GM19351 (cell line): ENCODE measurements at regions not wholly inside any gene's neighbourhood (a gene's known extent, or its start where the extent isn't known, plus 50 kb on each side); places are given as distances from the start of the nearest gene placed in this dataset.
"Not testable (repeated sequence)": the region's sequence is repeated elsewhere in the genome, so short reads cannot be mapped to it uniquely, and the experiment has no call there.

Source experiments
- ATAC-seq: cut with Tn5 transposase; IDR thresholded peaks from one replicate; pipeline ENCODE4 v1.9.1; 2021; ENCODE audit warnings: mild to moderate bottlenecking, moderate library complexity; ENCODE audit not compliant: unreplicated experiment

DNA sequence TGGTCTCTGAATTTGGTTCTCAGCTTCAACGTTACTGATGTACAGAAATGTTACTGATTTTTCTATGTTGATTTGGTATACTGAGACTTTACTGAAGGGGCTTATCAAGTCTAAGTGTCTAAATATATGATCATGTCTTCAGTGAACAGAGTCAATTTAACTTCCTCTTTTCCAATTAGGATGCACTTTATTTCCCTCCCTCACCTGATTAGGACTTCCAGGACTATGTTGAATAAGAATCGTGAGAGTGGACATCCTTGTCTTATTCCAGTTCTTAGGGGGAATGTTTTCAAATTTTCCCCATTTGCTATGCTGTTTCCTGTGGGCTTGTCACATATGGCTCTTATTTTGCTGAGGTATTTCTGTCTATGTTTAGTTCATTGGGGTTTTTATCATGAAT is 349.5 kb downstream of the PRR16 start:
- no peak for ATAC-seq

DNA sequence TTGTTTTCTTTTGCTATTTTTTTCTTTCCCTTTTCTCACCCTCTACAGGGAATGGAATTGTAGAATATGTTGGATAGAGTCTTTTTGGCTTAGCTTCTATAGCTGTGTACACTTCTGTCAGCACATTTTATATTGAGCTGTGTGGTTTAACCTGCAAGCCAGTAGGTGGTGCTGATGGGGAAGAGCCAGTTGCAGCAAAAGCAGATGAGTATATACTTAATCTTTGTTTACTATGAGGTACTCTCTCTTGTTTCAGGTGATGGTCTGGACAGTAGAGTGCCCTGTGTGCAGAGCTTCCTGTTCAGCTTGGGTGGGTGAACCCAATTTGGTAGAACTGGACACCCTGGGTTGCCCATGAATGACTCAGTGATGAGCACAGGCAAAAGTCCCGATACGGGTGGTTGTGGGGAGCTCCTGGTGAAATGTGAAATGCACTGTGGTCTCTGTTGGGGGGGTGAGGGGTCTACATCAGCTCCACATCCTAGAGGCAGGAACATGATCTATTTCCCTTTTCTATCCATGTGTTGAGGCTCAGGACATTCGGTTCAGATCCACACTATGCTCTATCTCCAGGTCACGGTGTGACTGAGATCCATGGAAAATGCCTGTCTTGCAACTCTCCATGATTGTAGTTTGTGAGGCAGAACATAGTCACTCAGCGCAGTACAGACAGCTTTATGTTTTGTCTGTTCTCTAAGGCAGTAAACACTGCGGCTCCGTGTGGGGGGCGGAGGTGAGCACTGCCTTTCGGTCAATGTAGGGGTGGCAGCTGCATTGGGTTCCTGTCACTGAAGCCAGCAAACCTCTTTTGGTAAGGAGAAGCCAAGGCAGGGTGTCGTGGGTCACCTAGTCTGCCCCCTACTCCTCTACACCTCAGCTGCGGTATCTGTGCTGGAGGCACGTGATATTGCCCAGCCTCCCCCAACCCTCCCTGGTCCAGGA is 353.2 kb downstream of the PRR16 start:
- no peak for ATAC-seq

- no peak for ATAC-seq
These were observed 354.0 kb downstream of the PRR16 start for GRCh38 chr5:120818128-120818527.

- no peak for ATAC-seq
These were observed 359.2 kb downstream of the PRR16 start for GRCh38 chr5:120823328-120823727.

- not testable (repeated sequence) for ATAC-seq
These were observed 367.5 kb downstream of the PRR16 start for GRCh38 chr5:120831646-120832045.

GRCh38 chr5:120841830-120842229 is 377.7 kb downstream of the PRR16 start:
- ATAC-seq = no peak

DNA sequence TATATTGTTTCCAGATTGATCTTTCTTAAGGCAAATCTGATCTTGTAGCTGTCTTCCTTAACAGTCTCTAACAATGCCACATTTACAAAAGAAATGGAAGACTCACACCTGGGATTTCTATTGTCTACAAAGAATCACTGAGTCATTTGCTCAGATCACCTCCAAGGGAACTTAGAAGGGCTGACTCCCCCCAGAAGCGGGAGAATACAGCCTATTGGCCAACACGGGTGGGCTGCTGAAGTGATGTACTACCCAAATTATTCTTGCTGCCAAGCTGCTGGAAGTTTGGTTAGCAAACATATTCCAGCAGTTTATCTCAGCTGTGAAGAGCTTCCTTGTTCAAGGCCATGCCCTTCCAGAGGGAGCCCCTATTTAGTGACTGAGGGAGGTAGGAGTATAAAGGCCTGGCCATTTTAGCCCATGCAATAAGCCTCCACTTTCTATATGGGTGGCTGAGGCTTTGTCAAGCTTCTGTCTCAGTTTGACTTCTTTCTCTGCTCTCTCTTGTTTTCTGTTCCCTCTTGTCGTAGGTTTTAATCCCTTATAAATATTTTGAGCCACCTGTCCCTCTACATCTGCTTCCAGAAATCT is 379.4 kb downstream of the PRR16 start:
- no peak for ATAC-seq

GRCh38 chr5:120848883-120849282 is 384.8 kb downstream of the PRR16 start:
- no peak for ATAC-seq

DNA sequence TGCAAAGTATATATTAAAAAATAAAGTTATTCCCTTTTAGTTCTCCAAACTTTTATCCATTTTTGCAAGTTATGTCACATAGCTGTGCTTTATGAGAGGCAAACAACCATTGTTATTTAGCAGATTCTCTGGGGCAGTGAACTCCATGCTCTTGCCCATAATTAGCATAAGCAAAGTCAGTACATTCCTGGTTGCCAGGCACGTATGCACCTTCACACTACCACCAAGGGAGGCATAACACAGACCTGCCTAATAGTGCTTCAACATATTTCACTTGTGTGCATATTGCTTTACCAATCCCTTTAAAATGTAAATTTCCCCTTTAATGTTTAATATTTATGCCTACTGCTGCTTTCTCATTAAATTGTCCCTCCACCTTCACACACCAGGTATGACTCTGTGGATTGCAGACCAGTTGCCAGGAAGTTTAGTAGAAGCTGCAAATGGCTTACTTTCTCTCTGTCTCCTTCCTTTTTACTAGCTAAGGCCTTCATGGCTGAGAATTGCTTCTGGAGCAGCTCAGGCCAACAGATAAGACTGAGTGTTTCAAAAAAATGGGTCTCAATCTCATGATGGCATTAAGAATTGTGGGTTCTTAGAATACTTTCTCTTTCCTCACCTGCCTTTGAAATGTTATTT is 388.2 kb downstream of the PRR16 start:
- no peak for ATAC-seq

DNA sequence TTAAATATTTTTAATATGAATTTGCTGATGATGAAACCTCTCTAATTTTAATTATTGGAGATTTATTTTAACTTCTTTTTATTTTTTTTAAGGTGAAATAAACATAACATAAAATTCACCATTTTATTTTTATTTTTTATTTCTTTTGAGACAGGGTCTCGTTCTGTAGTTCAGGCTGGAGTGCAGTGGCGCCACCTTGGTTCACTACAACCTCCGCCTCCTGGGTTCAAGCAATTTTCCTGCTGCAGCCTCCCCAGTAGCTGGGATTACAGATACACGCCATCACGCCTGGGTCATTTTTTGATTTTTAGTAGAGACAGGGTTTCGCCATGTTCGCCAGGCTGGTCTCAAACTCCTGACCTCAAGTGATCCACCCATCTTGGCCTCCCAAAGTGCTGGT is 402.9 kb downstream of the PRR16 start:
- ATAC-seq = no peak

DNA sequence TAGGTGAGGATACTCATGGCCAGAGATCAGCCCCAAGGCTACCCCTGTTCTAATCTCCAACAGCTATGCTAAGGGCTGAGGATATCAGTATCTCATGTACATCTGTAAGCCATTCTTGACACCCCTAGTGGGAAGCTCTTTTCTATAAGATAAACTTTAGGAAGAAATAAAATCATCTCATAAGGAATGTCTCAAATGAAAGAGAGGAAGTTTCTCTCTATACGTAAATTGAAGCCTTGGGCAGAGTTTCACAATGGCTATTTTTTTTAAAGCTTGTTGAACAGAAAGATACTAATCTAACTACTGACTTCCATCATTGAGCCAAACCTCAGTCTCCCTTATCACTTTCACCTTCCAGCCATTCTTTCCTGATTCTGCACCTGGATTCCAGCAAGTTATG is 405.7 kb downstream of the PRR16 start:
- ATAC-seq = no peak

DNA sequence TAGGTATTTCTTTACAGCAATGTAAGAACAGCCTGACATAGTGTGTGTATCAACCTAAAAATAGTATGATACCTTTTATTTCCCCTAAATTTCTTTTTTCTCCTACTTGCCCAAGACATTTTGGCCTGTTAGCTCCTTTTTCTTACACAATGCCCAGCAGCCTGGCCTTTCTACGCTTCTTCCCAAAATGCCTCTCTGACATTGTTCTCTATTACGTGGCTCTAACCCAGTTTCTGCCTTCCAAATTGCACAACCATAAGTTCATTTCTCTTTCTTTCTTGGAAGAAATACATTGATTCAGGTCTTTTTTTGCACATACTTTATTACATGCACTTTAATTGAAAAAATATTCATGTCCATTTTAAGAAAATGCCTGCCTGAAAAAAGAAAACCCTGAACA is 408.2 kb downstream of the PRR16 start:
- ATAC-seq = no peak

DNA sequence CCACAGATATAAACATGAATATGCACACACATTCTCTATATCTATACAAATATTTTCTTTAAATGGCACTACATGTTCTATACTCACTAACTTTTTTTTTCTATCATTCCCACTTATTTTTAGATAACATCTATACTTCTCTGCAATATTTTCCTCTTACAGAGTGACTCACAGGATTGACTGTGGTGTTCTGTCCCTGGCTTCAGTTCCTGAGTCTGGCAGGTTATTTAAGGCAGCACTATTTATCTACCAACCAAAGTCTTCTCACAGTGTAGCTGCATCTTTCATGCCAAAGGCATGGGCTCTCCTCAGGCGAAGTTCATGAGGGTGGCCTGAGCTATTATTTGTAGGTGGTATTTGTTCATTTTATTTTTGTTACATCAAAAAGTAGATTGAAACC is 409.0 kb downstream of the PRR16 start:
- ATAC-seq = no peak

- no peak for ATAC-seq
These were observed 410.2 kb downstream of the PRR16 start for GRCh38 chr5:120874081-120874862.

DNA sequence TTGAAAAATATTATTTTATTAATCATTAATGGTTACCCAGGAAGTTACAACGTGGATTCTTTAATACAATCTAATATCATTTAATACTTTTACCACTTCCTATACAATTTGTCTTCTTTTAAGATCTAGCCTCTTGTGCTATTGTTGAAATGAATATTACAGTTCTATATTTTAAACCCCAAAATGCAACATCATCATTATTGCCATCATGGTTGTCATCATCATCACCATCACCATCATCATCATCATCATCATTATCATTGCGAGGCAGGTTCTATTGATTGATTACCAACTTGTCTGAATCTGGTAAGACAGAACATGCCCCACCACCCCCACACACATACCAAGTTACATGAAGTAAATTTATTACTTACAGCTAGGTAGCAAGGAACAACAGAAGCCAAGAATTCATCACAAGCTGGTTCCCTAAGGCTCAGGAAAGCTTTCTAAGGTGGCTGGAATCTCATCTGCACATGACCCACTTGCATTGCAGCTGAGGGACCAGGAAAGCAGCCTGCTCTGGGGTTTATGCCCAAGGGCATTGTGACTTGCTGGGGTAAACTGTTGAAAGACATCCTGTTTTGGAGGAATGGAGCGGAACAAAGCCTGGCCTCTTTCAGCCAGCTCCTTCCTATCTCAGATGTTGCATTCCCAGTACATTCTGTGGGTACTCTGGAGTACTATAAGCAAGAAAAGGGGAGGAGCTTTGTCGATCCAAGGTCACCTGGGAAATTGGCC is 418.1 kb downstream of the PRR16 start:
- no peak for ATAC-seq

GRCh38 chr5:120886351-120886860 is 422.3 kb downstream of the PRR16 start:
- ATAC-seq = no peak

DNA sequence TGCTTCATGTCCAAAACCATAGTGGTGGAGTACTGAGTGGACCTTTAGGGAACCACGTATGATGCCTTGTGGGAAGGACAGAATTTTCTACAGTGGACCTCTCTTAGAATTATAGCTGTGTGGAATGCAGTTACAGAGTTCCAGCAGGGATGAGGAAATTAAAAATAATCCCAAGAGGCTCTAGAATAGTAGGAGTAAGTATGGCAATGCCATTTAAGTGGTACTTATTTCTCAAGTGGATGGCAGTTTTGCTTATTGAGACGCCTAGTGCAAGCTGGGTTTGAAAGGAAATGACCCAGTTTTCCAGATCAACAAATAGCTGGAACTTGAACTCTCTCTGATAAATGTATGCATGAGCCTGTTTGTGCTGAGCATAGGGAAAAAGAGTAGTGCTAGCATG is 431.6 kb downstream of the PRR16 start:
- ATAC-seq = no peak

GRCh38 chr5:120901199-120901598 is 437.1 kb downstream of the PRR16 start:
- no peak for ATAC-seq

DNA sequence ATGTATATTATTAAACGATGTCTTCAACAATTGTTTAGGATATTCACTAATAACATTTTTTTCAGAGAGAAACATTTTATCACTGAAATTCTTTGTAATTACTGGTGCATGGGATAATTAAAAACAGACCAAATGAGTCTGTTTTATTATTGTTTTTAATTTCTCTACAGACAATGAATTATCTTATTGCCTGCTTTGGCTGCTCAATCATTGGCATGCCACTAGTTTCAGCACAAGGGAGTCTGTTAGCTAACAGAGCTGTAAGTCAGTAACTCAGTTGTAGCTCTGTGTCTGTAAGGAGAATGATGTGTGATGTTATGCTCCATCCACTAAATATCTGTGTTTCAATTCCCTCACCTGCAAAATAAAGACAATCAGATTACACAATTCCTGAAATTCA is 443.9 kb downstream of the PRR16 start:
- ATAC-seq = no peak

DNA sequence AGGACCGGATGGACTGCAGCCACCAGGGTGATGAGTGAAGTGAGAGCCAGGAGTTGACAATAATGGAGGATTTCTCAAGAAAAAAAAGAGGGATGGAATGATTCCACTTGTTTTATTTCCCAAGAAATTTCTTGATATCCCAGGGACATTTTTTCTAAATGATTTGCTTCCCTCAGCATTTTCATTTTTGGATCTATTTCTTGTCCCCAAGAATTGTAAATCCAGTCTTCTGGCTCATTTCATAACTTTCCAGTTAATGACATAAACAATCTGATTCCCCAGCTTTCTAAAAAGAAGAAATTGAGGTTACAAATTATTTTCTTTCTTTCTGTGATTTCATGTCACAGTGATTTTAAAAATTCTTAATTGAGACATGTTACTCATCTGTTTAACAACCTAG is 446.5 kb downstream of the PRR16 start:
- ATAC-seq = no peak
